MCF 10A (cell line): ENCODE measurements at regions not wholly inside any gene's neighbourhood (a gene's known extent, or its start where the extent isn't known, plus 50 kb on each side); places are given as distances from the start of the nearest gene placed in this dataset.

Experiments used
- BruUV-seq: library from RNA; stranded (reverse); fragments of 400-500 nt; replicated peaks from 2 replicates; lab custom pipeline; 2021; lab: Mats Ljungman, UMichigan
- CTCF ChIA-PET: fragments of 300-600 bp; sonication (Branson Sonifier 250); formaldehyde crosslinking; extraction: SDS; loops from one replicate; lab custom pipeline; 2021; ENCODE audit warnings: antibody characterized with exemption, inconsistent platforms; lab: Yijun Ruan, JAX
- POLR2A ChIA-PET: fragments of 300-600, 350-650 bp; sonication (Branson Sonifier 250); formaldehyde crosslinking; extraction: SDS; loops from one replicate; lab custom pipeline; 2020; ENCODE audit warnings: antibody characterized with exemption, inconsistent platforms; lab: Yijun Ruan, JAX
- DNase-seq: peaks from one replicate; pipeline ENCODE4 v3.0.0-alpha.2; 2018; ENCODE audit not compliant: unreplicated experiment
- H3K27ac Mint-ChIP-seq: one replicate; pipeline ENCODE4 v1.8.0; 2022; ENCODE audit warnings: mild to moderate bottlenecking, low read depth, mixed read lengths; ENCODE audit not compliant: unreplicated experiment
- H3K27me3 Mint-ChIP-seq: one replicate; pipeline ENCODE4 v1.8.0; 2022; ENCODE audit warnings: mixed read lengths; ENCODE audit not compliant: insufficient read depth, unreplicated experiment
- H3K36me3 Mint-ChIP-seq: one replicate; pipeline ENCODE4 v1.8.0; 2022; ENCODE audit warnings: mild to moderate bottlenecking, moderate library complexity, mixed read lengths; ENCODE audit not compliant: insufficient read depth, unreplicated experiment
- H3K4me1 Mint-ChIP-seq: one replicate; pipeline ENCODE4 v1.8.0; 2022; ENCODE audit warnings: mixed read lengths; ENCODE audit not compliant: insufficient read depth, unreplicated experiment
- H3K4me3 Mint-ChIP-seq: one replicate; pipeline ENCODE4 v1.8.0; 2022; ENCODE audit warnings: mild to moderate bottlenecking, moderate library complexity, mixed read lengths; ENCODE audit not compliant: unreplicated experiment
- H3K9me3 Mint-ChIP-seq: one replicate; pipeline ENCODE4 v1.8.0; 2022; ENCODE audit warnings: mixed read lengths; ENCODE audit not compliant: unreplicated experiment
- CTCF ChIP-seq: fragments of 200-600 bp; IDR thresholded peaks from one replicate; pipeline ENCODE4 v1.8.0; 2022; ENCODE audit warnings: antibody characterized with exemption, mild to moderate bottlenecking; ENCODE audit not compliant: unreplicated experiment
- intact Hi-C: fragments of 100-400 bp; cut with micrococcal nuclease; formaldehyde crosslinking; loops from 2 replicates; pipeline ENCODE4 v1.14.1; 2022

GRCh38 chr16:85525420-85526184 is 87.5 kb upstream of the GSE1 start:
- no peak overlapping the region for H3K4me3 Mint-ChIP-seq
- intact Hi-C loops = no loop called here
- no peak for DNase-seq
- no peaks in the 10 kb centered on the region for H3K9me3 Mint-ChIP-seq
- ChIA-PET POLR2A (interaction anchor here (0.6 to 0.9 kb wide), 4 partner anchors 11 to 32 kb away, joined by 3 to 5 read pairs (median 4); no protein-coding TSS in a partner anchor), CTCF (interaction anchor here (0.9 to 1.0 kb wide), 2 partner anchors 11 to 28 kb away, joined by 4 to 5 read pairs; no protein-coding TSS in a partner anchor)
- peaks cover 21% of the 10 kb centered on the region for H3K4me1 Mint-ChIP-seq
- TF ChIP-seq CTCF = no peak
- no TSS peak for BruUV-seq
- H3K36me3 Mint-ChIP-seq = no peaks in the 10 kb centered on the region
- H3K27me3 Mint-ChIP-seq = no peaks in the 10 kb centered on the region
- H3K27ac Mint-ChIP-seq = no peak overlapping the region

GRCh38 chr16:85526185-85526974 is 86.7 kb upstream of the GSE1 start:
- no peak overlapping the region for H3K4me3 Mint-ChIP-seq
- H3K9me3 Mint-ChIP-seq = no peaks in the 10 kb centered on the region
- POLR2A ChIA-PET = no interaction called here
- H3K27ac Mint-ChIP-seq = no peak overlapping the region
- H3K27me3 Mint-ChIP-seq = no peaks in the 10 kb centered on the region
- DNase-seq = no peak
- BruUV-seq = no TSS peak
- no peak for TF ChIP-seq CTCF
- CTCF ChIA-PET = interaction anchor here (1.0 kb wide), 1 partner anchor 12 kb away, joined by 4 read pairs; no protein-coding TSS in a partner anchor
- peaks cover 21% of the 10 kb centered on the region for H3K4me1 Mint-ChIP-seq
- H3K36me3 Mint-ChIP-seq = no peaks in the 10 kb centered on the region
- intact Hi-C loops = no loop called here

GRCh38 chr16:85527042-85527766 is 85.9 kb upstream of the GSE1 start:
- Mint-ChIP-seq H3K27me3 (no peaks in the 10 kb centered on the region), H3K9me3 (no peaks in the 10 kb centered on the region), H3K4me3 (no peak overlapping the region), H3K4me1 (peaks cover 21% of the 10 kb centered on the region), H3K27ac (no peak overlapping the region), H3K36me3 (no peaks in the 10 kb centered on the region)
- ChIA-PET CTCF (interaction anchor here (0.9 kb wide), 1 partner anchor 25 kb away, joined by 3 read pairs; no protein-coding TSS in a partner anchor), POLR2A (no interaction called here)
- intact Hi-C loops = no loop called here
- no peak for TF ChIP-seq CTCF
- no peak for DNase-seq
- no TSS peak for BruUV-seq
